ENCODE measurements at regions not wholly inside any gene's neighbourhood (a gene's known extent, or its start where the extent isn't known, plus 50 kb on each side); places are given as distances from the start of the nearest gene placed in this dataset.
"Not testable (repeated sequence)": the region's sequence is repeated elsewhere in the genome, so short reads cannot be mapped to it uniquely, and the experiment has no call there.

DNA sequence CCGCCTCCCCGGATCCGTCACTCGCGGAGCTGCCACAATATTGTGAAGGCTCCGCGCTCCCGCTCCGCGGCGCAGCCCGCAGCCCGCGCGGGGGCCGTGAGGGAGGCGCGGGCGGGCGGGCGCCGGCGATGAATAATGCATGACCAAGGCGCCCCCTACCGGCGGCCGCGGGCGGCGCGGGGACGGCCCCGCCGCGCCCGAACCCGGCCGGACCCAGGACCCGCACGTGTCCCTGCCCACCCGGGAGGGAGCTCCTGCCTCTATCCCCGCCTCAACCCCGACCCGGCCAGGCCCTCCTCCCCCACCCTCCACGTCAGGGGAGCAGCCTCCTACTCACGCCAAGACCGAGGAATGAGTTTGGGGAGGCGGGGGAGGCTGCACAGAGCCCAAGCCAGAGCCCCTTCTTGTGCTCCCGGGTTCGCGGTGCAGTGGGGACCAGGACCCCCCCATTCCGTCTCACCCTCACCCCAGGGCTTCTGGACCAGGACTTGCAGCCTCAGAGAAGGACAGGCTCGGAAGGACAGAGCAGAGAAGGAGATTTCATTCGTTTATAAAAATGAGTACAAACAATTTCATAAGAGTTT lies 70.8 kb upstream of the CASZ1 start:
- intact Hi-C loops (cut with micrococcal nuclease): loop anchor here (1.0 to 2.0 kb wide), 4 partner anchors 74 to 372 kb away; no protein-coding TSS in a partner anchor

DNA sequence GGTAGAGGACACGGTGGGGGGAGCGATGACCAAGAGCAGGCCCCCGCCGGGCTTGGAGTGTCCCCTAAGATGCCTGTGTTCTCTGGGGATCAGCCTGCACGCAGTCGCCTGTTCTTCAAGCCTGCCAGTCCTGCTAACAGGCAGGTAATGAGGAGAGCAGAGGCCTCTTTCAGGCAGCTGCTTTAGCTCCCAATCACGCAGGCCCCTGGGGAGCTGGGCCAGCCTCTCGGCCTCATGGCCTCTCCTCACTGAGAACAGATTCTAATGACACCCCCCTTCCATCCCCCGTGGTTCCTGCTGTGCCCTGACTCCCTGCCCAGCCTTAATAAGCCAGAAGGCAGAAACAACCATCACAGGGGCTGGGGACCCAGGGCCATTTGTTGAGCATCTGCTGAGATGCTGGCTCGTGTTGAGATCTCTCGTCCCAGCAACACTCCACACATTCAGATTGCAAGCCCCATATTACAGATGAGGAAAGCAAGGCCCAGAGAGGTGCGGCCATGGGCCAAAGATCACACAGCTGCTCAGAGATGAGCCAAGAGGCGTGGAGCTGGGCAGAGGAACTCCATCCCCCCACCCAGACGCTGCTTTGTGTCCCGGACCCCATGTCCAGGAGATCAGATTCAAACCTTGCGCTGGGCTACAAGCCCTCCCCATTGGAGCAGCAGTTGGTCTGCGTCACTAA lies 71.6 kb upstream of the CASZ1 start:
- intact Hi-C loops (cut with micrococcal nuclease): loop anchor here (1.0 to 2.0 kb wide), 4 partner anchors 73 to 373 kb away; no protein-coding TSS in a partner anchor

DNA sequence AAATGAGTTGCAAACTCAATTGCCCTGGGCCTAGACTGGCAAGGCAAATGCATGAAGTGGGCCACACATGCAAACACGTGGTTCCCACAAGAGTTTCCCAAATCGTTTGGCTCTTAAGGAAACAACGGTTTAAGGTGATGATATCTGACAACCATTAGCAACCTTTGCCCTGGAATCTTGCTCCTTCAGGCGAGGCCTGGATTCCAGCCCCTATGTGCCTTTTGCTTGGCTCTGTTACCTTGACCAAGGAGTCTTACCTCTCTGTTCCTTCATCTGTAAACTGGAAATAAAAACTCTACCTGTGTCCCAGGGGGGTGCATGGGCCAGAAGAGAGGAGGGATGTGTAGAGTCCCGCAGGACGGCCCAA lies 72.1 kb upstream of the CASZ1 start:
- intact Hi-C loops (cut with micrococcal nuclease): no loop called here

DNA sequence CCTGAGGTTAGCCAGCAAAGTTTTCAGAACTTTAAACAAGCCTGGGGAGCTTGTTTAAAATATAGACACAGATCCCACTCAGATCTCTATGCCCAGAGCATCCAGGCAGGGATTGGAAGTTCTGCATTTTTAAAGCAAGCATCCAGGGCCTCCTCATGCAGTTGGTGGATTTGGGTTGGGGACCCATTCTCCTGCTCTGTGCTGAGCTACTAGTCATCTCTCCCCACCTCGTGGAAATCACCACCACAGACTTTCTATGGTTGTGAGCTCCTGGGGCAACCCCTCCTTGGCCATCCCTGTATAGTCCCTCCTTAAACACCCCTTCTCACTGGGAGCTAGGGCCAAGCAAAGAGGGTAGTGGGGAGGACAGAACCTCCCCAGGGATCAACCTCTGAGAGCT lies 73.5 kb upstream of the CASZ1 start:
- intact Hi-C loops (cut with micrococcal nuclease): no loop called here

DNA sequence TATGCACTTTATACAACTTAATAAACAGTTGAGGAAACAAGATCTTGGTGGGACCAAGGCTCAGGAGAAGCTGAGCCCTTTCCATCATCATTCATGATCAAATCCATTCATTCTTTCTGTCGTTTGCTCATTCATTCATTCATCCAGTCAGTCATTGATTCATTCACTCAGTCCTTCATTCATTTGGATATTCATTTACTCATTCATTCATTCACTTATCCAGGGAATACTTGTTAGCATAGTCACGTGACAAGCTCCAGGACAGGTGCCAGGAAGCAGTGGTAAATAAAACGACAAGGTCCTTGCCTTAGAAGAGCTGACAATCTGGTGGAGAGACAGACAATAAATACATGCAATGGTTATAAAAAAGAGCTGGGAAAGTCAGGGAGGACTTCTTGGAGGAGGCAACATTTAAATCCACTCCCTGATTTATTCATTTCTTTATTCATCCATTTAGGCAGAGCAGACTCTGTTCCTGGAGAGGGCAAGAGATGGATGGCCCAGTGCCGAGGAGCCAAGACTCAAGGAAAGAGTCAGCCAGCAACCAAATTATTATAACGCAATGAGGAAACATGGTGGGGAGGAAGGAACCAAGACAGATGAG lies 74.1 kb upstream of the CASZ1 start:
- intact Hi-C loops (cut with micrococcal nuclease): no loop called here

DNA sequence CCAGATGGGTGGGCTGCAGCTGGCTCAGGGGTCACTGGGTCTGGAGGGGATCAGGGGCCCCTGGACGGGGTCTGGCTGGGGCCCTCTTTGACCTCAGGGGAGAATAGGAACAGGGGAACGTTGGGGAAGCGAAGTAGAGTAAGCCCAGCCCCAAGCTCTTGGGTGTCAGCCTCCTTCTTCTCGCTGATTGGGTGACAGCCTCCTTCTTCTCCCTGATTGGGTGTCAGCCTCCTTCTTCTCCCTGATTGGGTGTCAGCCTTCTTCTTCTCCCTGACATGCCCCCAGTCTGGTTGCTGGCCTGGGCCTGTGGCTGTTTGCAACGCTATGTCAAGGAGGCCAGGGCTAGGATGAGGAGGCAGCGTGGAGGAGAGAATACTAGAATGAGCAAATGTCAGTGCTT lies 76.7 kb upstream of the CASZ1 start:
- intact Hi-C loops (cut with micrococcal nuclease): no loop called here

DNA sequence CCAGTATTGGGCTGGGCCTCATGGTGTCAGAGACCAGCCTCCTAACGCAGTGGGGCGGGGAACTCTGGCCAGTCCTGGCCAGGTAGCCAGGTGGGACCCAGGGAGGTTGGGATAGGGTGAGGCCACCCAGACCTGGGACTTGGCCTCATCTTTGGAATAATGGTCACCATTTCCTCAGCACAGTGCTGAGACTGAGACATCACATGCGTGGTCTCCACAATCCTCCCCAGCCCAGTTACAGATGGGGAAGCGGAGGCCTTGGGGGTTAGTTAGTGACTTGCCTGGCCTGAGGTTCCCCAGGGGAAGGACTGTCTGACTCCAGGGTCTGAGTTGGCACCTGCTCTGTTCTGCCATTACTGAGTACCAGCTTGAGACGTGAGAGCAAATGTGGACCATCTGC lies 77.9 kb upstream of the CASZ1 start:
- intact Hi-C loops (cut with micrococcal nuclease): no loop called here

DNA sequence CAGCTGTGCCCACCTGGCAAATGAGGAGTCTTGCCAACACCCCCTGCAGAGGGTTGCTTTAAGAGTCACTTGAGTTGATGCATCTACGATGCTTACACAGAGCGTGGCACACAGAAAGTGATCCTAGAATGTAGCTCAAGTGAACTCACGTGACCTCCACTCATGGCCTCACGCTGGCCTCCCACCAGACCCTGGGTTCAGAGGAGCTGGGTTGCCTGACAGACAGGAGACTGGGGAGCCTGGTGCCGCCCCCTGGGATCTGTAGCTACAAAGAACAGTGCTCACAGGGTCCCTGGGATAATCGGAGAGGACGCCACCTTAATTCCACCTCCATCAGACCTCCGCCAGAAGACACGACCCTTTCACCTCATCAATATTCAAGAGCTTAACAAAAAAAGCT lies 81.4 kb upstream of the CASZ1 start:
- intact Hi-C loops (cut with micrococcal nuclease): no loop called here

DNA sequence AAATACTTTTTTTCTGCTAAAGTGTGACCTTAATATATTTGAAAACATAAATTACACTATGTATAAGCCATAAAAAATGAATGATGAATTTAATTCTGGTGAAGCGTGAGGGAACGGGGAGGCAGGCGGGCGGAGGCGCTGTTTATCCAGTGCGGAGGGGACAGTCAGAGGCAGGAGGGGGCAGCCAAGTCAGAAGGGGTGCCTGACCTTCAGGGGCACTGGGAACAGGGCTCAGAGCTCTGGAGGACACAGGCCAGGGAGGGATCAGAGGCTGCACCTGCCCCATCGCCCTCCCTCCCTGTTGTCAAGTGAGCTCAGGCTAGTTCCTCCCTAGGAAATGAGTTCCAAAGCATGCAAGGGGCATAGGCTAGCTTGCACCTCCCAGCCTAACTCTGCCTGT lies 82.0 kb upstream of the CASZ1 start:
- intact Hi-C loops (cut with micrococcal nuclease): no loop called here

DNA sequence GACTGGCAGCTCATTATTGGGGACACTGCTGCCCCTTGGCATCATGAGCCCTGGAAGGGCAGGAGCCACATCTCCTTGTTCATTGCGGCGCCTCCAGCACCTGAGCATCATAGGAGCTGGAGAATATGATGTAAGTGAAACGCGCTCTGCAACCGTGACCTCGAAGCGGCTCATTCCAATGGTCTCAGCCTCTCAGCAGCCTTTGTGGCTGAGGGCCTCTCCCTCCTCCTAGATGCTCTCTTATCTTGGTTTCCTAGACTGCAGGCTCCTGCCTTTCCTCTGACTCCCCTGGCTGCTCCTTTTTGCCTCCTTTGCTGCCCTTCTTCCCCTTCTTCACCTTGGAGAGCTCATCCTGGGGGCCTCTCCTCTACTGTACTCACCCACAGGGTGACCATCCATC lies 83.6 kb upstream of the CASZ1 start:
- intact Hi-C loops (cut with micrococcal nuclease): no loop called here

DNA sequence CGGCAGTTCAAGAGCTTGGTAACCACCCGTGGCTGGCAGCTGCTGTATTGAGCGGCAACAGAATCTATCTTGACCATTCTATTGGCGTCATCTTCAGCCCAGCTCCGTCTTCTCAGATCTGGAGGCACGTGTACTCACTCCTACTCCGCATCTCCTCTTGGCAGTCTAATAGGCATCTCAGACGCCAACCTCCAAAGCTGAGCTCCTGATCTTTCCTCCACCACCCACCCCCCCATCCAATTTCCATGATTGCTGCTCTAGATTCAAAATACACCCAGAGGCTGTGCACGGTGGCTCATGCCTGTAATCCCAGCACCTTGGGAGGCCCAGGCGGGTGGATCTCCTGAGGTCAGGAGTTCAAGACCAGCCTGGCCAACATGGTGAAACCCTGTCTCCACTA lies 84.6 kb upstream of the CASZ1 start:
- intact Hi-C loops (cut with micrococcal nuclease): no loop called here

DNA sequence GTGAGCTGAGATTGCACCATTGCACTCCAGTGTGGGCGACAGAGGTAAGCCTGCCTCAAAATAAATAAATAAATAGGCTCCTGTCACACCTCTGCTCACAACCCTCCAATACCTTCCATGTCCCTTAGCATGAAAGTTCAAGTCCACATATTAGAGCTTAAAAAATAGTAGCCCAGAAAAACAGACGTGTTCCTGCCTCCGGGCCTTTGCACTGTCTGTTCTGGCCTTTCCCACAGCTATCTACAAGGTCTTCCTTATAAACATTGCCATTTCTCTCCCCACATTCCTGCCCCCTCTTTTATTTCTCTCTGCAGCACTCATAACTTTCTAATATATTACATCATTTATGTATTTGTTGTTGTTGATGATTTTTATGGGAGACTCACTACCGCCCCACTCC lies 85.6 kb upstream of the CASZ1 start:
- intact Hi-C loops (cut with micrococcal nuclease): no loop called here

DNA sequence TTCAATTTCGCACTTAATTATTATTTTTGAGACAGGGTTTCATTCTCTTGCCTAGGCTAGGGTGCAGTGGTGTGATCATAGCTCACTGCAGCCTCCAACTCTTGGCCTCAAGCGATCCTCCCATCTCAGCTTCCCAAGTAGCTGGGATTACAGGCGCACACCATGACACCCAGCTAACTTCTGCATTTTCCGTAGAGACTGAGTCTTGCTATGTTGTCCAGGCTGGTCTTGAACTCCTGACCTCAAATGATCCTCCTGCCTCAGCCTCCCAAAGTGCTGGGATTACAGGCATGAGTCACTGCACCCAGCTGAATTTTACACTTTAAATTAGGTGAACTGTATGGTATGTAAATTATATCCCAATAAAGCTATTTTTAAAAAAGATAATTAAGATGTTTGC lies 90.6 kb upstream of the CASZ1 start:
- intact Hi-C loops (cut with micrococcal nuclease): not testable (repeated sequence)

DNA sequence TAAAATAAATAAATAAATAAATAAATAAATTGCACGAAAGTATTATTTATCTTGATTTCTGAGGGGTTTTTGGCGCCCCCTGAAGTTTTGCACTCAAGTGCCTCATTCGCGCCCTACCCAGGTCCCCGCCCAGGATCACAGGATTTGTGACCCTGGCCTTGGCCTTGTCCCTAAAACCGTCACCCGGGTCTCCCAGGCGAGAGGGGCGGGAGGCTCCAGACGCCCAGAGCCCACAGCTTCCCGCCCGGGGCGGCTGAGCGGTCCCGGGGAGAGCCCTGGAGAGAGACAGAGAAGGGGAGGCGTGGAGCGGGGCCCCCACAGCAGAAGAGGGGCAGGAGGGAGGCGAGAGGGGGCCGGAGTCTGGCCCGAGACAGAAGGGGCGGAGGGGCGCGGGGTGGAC lies 91.8 kb upstream of the CASZ1 start:
- intact Hi-C loops (cut with micrococcal nuclease): no loop called here

DNA sequence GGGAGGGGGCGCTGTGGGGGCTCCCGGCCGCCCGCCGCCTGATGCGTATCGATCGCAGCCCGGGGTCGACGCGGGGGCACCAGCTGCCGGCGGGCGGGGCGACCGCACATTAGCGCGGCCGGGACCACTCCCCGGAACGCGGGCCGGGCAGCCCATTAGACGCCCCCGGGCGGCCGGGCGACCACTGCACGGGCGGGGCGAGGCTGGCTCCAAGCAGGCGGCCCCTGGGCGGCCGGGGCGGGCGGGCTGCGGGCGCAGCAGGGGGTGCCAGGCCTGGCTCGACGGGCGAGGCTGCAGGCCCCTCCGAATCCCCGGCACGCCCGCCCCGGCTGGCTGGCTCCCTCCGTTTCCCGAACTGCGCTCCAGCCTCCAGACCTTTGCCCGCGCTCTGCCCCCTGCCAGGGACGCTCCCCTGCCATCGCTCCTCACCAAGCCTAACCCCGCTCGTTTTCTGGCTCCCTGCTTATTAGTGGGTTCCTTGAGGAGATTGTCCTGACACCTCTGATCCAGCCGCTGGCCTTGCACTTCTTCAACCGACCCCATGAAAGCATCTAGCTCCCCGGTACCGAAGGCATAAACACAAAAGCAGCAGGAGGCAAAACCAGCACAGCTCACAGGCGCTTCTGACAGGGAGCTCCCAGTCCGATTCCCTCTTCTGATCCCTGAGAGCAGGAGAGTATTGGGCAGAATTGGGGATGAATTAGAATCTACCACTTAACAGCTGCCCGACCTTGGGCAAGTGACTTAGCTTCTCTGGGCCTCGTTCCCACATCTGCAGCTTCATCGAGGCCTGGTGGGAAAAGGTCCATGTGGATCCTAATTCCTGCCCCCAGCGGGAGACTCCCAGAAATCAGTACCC lies 92.6 kb upstream of the CASZ1 start:
- intact Hi-C loops (cut with micrococcal nuclease): no loop called here

DNA sequence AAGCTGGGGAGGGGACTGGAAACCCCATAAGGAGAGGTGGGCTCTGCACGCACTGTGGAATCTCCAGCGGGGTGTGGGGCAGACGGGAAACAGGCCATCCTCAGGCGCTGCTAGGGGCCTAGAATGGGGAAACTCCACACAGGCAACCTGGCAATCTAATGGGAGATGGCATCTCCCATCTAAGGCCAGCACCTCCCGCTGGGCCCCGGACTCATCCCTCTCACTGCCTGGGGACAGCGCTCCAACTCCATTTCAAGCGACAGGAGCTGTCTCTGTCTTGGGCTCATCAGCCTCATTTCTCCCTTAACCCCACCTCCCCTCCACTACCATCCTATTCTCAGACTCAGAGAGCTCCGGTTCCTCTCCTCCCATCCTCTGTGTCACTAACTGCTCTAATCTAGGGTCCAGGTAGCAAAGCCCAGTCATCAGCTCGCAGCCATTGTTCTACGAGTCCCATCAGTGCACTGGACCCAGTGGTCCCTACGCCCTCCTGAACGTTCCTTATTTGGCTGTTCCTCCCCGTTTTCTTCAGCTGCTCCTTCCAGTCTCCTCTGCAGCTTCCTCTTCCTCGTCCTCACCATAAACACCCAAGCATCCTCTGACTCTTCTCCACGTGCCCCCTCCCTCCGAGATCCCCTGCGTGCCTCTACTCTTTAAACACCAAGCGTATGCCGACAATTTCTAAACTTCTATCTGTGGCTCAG lies 93.4 kb upstream of the CASZ1 start:
- intact Hi-C loops (cut with micrococcal nuclease): no loop called here

DNA sequence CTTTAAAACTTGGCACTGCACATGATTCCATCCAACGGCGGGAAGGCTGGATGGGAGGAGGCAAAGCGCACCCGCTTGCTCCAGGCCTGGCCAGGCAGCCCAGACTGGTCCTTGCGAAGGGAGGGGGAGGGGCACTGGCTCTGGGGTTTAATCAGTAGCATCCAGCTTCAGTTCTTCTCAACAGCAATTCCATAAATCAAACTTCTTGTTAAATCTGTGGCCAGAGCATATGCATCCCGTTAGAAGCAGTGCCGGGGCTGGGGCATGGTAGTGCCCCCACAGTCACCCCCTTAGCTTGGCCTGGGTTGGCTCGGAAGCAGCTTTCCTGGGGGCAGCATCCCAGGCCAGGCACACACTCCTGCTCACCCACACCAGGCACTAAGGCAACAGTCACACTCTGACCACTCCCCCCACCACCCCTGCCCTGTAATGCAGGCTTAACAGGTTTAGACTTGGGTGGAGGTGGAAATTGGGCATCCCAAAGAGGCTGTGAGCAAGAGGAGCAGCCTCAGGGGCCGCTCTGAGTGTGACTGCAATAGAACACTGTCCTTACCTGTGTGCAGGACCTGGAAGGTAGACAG lies 94.1 kb upstream of the CASZ1 start:
- intact Hi-C loops (cut with micrococcal nuclease): no loop called here

DNA sequence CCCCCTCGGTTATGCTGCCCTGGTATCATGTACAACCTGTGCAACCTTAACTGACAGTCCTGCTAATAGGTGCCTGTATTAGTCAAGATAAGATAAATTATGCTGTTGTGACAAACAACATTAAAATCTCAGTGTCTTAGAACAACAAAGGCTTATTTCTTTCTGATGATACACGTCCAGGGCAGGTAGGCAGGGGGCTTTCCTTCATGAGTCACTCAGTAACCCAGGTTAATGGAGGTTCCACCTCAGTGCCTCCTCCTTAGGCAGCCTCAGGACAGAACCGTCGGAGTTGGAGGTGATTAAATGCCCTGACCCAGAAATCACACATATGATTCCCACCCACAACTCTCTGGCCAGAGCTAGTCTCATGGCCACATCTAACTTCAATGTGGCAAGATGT lies 94.6 kb upstream of the CASZ1 start:
- intact Hi-C loops (cut with micrococcal nuclease): no loop called here

DNA sequence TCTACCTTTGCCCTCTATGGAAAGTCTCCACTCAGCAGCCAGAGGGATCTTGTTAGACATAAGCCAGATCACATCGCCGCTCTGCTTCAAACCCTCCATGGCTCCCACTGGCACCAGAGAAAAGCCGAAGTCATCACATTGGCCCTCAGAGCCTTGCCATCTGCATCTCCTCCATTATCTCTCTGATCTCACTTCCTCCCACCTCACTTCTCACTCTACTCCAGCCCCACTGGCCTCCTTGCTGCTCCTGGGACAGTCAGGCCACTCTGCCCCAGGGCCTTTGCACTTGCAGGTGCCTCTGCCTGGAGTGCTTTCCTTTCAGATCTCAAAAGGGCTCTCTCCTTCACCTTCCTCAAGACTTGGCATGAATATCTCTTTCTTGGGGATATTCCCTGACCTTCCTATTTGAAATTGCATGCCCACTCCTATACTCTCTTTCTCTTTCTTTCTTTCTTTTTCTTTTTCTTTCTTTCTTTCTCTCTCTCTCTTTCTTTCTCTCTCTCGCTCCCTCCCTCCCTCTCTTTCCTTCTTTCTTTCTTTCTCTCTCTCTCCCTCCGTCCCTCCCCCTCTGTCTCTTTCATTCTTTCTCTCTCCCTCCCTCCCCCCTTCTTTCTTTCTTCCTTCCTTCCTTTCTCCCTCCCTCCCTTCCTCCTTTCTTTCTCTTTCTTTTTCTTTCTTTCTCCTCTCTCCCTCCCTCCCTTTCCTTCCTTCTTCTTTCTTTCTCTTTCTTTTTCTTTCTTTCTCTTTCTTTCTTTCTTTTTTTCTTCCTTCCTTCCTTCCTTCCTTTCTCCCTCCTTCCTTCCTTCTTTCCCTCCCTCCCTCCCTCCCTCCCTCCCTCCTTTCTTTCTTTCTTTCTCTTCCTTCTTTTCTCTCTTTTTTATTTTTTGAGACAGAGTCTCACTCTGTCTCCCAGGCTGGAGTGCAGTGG lies 96.0 kb upstream of the CASZ1 start:
- intact Hi-C loops (cut with micrococcal nuclease): no loop called here

DNA sequence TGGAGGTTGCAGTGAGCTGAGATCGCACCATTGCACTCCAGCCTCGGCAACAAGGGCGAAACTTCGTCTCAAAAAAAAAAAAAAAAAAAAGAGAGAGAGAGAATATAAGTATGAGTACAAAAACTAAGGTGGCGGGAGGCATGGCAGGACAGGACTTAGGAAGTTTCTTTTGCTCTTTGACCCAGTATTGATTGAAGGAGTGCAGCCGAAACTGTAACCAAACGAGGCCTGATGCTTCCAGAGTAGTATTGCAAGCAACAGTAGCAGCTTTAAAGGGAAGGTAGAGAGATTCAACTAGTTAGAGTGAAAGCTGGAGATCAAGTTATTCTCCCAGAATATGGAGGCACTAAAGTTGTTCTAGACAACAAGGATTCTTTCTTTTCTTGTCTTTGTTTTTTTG lies 99.2 kb upstream of the CASZ1 start:
- intact Hi-C loops (cut with micrococcal nuclease): no loop called here
